ENCODE measurements at regions not wholly inside any gene's neighbourhood (a gene's known extent, or its start where the extent isn't known, plus 50 kb on each side); places are given as distances from the start of the nearest gene placed in this dataset.

DNA sequence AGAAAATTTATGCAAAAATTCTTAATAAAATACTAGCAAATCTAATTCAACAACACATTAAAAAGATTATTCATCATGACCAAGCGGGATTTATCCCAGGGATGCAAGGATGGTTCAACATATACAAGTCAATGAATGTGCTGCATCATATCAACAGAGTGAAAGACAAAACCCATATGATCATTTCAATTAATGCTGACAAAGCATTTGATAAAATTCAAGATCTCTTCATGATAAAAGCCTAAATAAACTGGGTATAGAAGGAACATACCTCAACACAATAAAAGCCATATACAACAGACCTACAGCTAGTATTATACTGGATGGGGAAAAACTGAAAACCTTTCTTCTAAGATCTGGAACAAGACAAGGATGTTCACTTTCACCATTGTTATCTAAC lies 89.7 kb downstream of the KBTBD8 start:
- no peak for ATAC-seq
- no peaks in the 10 kb centered on the region for H3K36me3 ChIP-seq
- H3K4me1 ChIP-seq: peaks cover 0 to 11% (median 0%) of the 10 kb centered on the region in 9 donors
- no peak overlapping the region for H3K4me3 ChIP-seq
- H3K27ac ChIP-seq: no peak overlapping the region
- DNase-seq: no peak
- TF ChIP-seq, protein P1, sequence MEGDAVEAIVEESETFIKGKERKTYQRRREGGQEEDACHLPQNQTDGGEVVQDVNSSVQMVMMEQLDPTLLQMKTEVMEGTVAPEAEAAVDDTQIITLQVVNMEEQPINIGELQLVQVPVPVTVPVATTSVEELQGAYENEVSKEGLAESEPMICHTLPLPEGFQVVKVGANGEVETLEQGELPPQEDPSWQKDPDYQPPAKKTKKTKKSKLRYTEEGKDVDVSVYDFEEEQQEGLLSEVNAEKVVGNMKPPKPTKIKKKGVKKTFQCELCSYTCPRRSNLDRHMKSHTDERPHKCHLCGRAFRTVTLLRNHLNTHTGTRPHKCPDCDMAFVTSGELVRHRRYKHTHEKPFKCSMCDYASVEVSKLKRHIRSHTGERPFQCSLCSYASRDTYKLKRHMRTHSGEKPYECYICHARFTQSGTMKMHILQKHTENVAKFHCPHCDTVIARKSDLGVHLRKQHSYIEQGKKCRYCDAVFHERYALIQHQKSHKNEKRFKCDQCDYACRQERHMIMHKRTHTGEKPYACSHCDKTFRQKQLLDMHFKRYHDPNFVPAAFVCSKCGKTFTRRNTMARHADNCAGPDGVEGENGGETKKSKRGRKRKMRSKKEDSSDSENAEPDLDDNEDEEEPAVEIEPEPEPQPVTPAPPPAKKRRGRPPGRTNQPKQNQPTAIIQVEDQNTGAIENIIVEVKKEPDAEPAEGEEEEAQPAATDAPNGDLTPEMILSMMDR (IDR thresholded peaks at IDR 0.05): no peak
- peaks cover 0 to 38% (median 0%) of the 10 kb centered on the region in 11 donors for H3K9me3 ChIP-seq
- intact Hi-C loops (cut with DNase I): no loop called here
- no peaks in the 10 kb centered on the region for H3K27me3 ChIP-seq
- WGBS, 2 donors: 89 to 92% methylated on average over 1 of the region's 1 CpG

DNA sequence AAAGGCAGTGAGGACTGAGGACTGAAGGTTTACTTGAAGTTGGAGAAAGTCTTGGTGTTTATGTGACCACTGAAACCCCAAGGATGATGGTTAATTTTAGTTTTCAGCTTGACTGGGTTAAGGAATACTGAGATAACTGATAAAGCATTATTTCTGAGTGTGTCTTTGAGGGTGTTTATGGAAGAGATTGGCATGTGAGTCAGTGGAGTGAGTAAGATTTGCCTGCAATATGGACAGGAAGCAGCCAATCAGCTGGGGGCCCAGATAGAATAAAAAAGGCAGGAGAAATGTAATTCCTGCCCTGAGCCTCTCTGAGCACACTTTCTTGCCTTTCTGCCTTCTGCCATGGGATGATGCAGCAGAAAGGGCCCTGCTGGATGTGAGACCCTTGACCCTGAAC lies 92.4 kb downstream of the KBTBD8 start:
- H3K36me3 ChIP-seq: no peaks in the 10 kb centered on the region
- peaks cover 0 to 29% (median 0%) of the 10 kb centered on the region in 11 donors for H3K9me3 ChIP-seq
- DNase-seq (no peak), ATAC-seq (no peak)
- H3K27ac ChIP-seq: no peak overlapping the region
- intact Hi-C loops (cut with DNase I): no loop called here
- peaks cover 0 to 6% (median 0%) of the 10 kb centered on the region in 9 donors for H3K4me1 ChIP-seq
- no peaks in the 10 kb centered on the region for H3K27me3 ChIP-seq
- no peak overlapping the region for H3K4me3 ChIP-seq
- TF ChIP-seq, protein P1 (IDR thresholded peaks at IDR 0.05): no peak

DNA sequence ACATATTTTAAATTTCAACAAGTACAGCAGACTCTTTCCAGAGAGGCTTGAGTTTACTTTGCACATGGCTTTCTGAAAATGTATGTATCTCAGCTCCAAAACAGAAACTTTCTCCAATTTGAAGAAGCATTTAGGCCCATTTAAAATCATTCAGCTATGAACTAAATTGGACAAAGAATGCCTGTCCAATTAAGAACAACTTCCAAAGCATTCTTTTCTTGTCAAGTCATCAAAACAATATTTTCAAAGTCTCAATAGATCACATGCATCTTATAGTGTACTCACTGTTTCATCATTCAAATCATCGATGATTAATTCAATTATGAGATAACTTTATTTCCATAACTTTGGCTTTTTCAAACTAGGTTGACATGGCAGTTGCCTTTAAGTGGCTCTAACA lies 95.2 kb downstream of the KBTBD8 start:
- ATAC-seq: no peak
- intact Hi-C loops (cut with DNase I): no loop called here
- H3K9me3 ChIP-seq: peaks cover 0 to 7% (median 0%) of the 10 kb centered on the region in 11 donors
- TF ChIP-seq, protein P1 (IDR thresholded peaks at IDR 0.05): no peak
- peaks cover 0 to 6% (median 0%) of the 10 kb centered on the region in 9 donors for H3K4me1 ChIP-seq
- 93 to 98% methylated on average over 1 of the region's 1 CpG for WGBS, 2 donors
- H3K4me3 ChIP-seq: no peak overlapping the region
- peaks cover 0 to 7% (median 0%) of the 10 kb centered on the region in 7 donors for H3K27me3 ChIP-seq
- H3K36me3 ChIP-seq: no peaks in the 10 kb centered on the region
- no peak for DNase-seq
- no peak overlapping the region for H3K27ac ChIP-seq

- no peak overlapping the region for H3K4me3 ChIP-seq
- H3K4me1 ChIP-seq: peaks cover 0 to 6% (median 0%) of the 10 kb centered on the region in 9 donors
- ATAC-seq (no peak), DNase-seq (no peak)
- H3K27me3 ChIP-seq: peaks cover 0 to 7% (median 0%) of the 10 kb centered on the region in 7 donors
- intact Hi-C loops (cut with DNase I): no loop called here
- no peak overlapping the region for H3K27ac ChIP-seq
- no peaks in the 10 kb centered on the region for H3K36me3 ChIP-seq
- TF ChIP-seq, protein P1 (IDR thresholded peaks at IDR 0.05): no peak
- H3K9me3 ChIP-seq: no peaks in the 10 kb centered on the region
- WGBS, 2 donors: 59 to 65% methylated on average over 5 of the region's 5 CpGs
Measured at GRCh38 chr3:67094167-67094566, 96.1 kb downstream of the KBTBD8 start.

All from heart right ventricle (tissue), 16 donors.